Astrocyte (in vitro differentiated cells and primary cell): ENCODE measurements at regions not wholly inside any gene's neighbourhood (a gene's known extent, or its start where the extent isn't known, plus 50 kb on each side); places are given as distances from the start of the nearest gene placed in this dataset.

Experiments
- DNase-seq: peaks from one replicate; pipeline ENCODE4 v3.0.0-alpha.2; 2010; ENCODE audit warnings: low read depth
- FAIRE-seq: peaks from 2 replicates; lab custom pipeline; 2011; peaks lifted over from hg19 to GRCh38; lab: Jason Lieb, UNC
- H2AFZ ChIP-seq: 2 replicates; pipeline ENCODE4 v1.6.0; 2012; ENCODE audit warnings: low read depth, low read length, inconsistent platforms
- H3K27ac ChIP-seq: 2 replicates; pipeline ENCODE4 v1.5.1; 2011; ENCODE audit warnings: low read depth, low read length, inconsistent platforms
- H3K27me3 ChIP-seq: 2 replicates; pipeline ENCODE4 v1.6.0; 2011; ENCODE audit warnings: low read length, inconsistent platforms; ENCODE audit not compliant: insufficient read depth
- H3K36me3 ChIP-seq: 2 replicates; pipeline ENCODE4 v1.5.1; 2011; ENCODE audit warnings: low read length, inconsistent platforms; ENCODE audit not compliant: insufficient read depth
- H3K4me1 ChIP-seq: 2 replicates; pipeline ENCODE4 v1.5.1; 2011; ENCODE audit warnings: low read length, inconsistent platforms; ENCODE audit not compliant: insufficient read depth
- H3K4me2 ChIP-seq: 2 replicates; pipeline ENCODE4 v1.6.0; 2012; ENCODE audit warnings: low read length, inconsistent platforms
- H3K4me3 ChIP-seq: 2 replicates; pipeline ENCODE4 v1.5.1; 2011; ENCODE audit warnings: low read depth, mild to moderate bottlenecking, low read length, inconsistent platforms; ENCODE audit not compliant: insufficient read depth
- H3K79me2 ChIP-seq: 2 replicates; pipeline ENCODE4 v1.6.0; 2012; ENCODE audit warnings: mild to moderate bottlenecking, low read length, inconsistent platforms; ENCODE audit not compliant: insufficient read depth
- H3K9ac ChIP-seq: 2 replicates; pipeline ENCODE4 v1.6.0; 2012; ENCODE audit warnings: mild to moderate bottlenecking, low read length, inconsistent platforms
- H3K9me3 ChIP-seq: 2 replicates; pipeline ENCODE4 v1.5.1; 2012; ENCODE audit warnings: low read depth, mild to moderate bottlenecking, low read length, inconsistent platforms; ENCODE audit not compliant: insufficient read depth
- H4K20me1 ChIP-seq: 2 replicates; pipeline ENCODE4 v1.6.0; 2012; ENCODE audit warnings: low read length, inconsistent platforms; ENCODE audit not compliant: insufficient read depth
- H3K27ac Mint-ChIP-seq: one replicate; pipeline ENCODE4 v1.8.0; 2021; ENCODE audit warnings: mild to moderate bottlenecking, mixed read lengths; ENCODE audit not compliant: unreplicated experiment
- H3K27me3 Mint-ChIP-seq: one replicate; pipeline ENCODE4 v1.8.0; 2021; ENCODE audit warnings: low read depth, mixed read lengths; ENCODE audit not compliant: unreplicated experiment
- H3K36me3 Mint-ChIP-seq: one replicate; pipeline ENCODE4 v1.8.0; 2021; ENCODE audit warnings: low read depth, mixed read lengths; ENCODE audit not compliant: unreplicated experiment
- H3K4me1 Mint-ChIP-seq: one replicate; pipeline ENCODE4 v1.8.0; 2021; ENCODE audit warnings: low read depth, mixed read lengths; ENCODE audit not compliant: unreplicated experiment
- H3K4me3 Mint-ChIP-seq: one replicate; pipeline ENCODE4 v1.8.0; 2021; ENCODE audit warnings: mild to moderate bottlenecking, moderate library complexity, mixed read lengths; ENCODE audit not compliant: unreplicated experiment
- H3K9me3 Mint-ChIP-seq: one replicate; pipeline ENCODE4 v1.8.0; 2021; ENCODE audit warnings: mild to moderate bottlenecking, mixed read lengths; ENCODE audit not compliant: unreplicated experiment
- CTCF ChIP-seq: IDR thresholded peaks from 2 replicates; pipeline ENCODE4 v1.5.1; 2011; ENCODE audit warnings: low read depth, mild to moderate bottlenecking, inconsistent platforms, low read length, moderate library complexity; ENCODE audit not compliant: insufficient read depth
- EZH2 ChIP-seq: IDR thresholded peaks from 2 replicates; pipeline ENCODE4 v1.6.1; 2012; ENCODE audit warnings: mild to moderate bottlenecking, low read length, inconsistent platforms; ENCODE audit not compliant: insufficient read depth

- no peak overlapping the region for H3K9ac ChIP-seq
- Mint-ChIP-seq H3K9me3 (no peaks in the 10 kb centered on the region), H3K27me3 (peaks cover 3% of the 10 kb centered on the region), H3K4me1 (peaks cover 5% of the 10 kb centered on the region), H3K4me3 (no peak overlapping the region), H3K27ac (no peak overlapping the region), H3K36me3 (peaks cover 1% of the 10 kb centered on the region)
- no peak overlapping the region for H3K4me2 ChIP-seq
- FAIRE-seq (no peak), DNase-seq (no peak)
- no peaks in the 10 kb centered on the region for H3K4me1 ChIP-seq
- no peak overlapping the region for H3K4me3 ChIP-seq
- no peaks in the 10 kb centered on the region for H4K20me1 ChIP-seq
- H3K27ac ChIP-seq: no peak overlapping the region
- no peaks in the 10 kb centered on the region for H3K9me3 ChIP-seq
- H3K79me2 ChIP-seq: no peaks in the 10 kb centered on the region
- TF ChIP-seq CTCF (no peak), EZH2 (no peak)
- H3K27me3 ChIP-seq: no peaks in the 10 kb centered on the region
- no peak overlapping the region for H2AFZ ChIP-seq
- no peaks in the 10 kb centered on the region for H3K36me3 ChIP-seq
These were observed 51.8 kb upstream of the PNRC1 start for GRCh38 chr6:89028774-89029173.

- Mint-ChIP-seq H3K9me3 (no peaks in the 10 kb centered on the region), H3K36me3 (peaks cover 1% of the 10 kb centered on the region), H3K27ac (no peak overlapping the region), H3K4me3 (no peak overlapping the region), H3K4me1 (peaks cover 5% of the 10 kb centered on the region), H3K27me3 (peaks cover 3% of the 10 kb centered on the region)
- DNase-seq (no peak), FAIRE-seq (no peak)
- Histone ChIP-seq H3K4me2 (no peak overlapping the region), H3K4me3 (no peak overlapping the region), H3K79me2 (no peaks in the 10 kb centered on the region), H3K27me3 (no peaks in the 10 kb centered on the region), H3K9me3 (no peaks in the 10 kb centered on the region), H3K4me1 (no peaks in the 10 kb centered on the region), H2AFZ (no peak overlapping the region), H3K36me3 (no peaks in the 10 kb centered on the region), H4K20me1 (no peaks in the 10 kb centered on the region), H3K27ac (no peak overlapping the region), H3K9ac (no peak overlapping the region)
- TF ChIP-seq EZH2: no peak
- no peak for TF ChIP-seq CTCF
These were observed 52.8 kb upstream of the PNRC1 start for GRCh38 chr6:89027756-89028155.

- H3K36me3 ChIP-seq: no peaks in the 10 kb centered on the region
- peaks cover 3% of the 10 kb centered on the region for H3K27me3 Mint-ChIP-seq
These were observed 54.4 kb upstream of the PNRC1 start for GRCh38 chr6:89026151-89026550.

More at GRCh38 chr6:89026151-89026550, 54.4 kb upstream of the PNRC1 start:
- H3K4me1 ChIP-seq: no peaks in the 10 kb centered on the region
- no peaks in the 10 kb centered on the region for H4K20me1 ChIP-seq
- H3K4me3 ChIP-seq: no peak overlapping the region
- H2AFZ ChIP-seq: no peak overlapping the region
- H3K79me2 ChIP-seq: no peaks in the 10 kb centered on the region
- no peak overlapping the region for H3K4me2 ChIP-seq
- H3K9ac ChIP-seq: no peak overlapping the region
- no peak overlapping the region for H3K4me3 Mint-ChIP-seq
- peaks cover 1% of the 10 kb centered on the region for H3K36me3 Mint-ChIP-seq
- no peak overlapping the region for H3K27ac Mint-ChIP-seq
- TF ChIP-seq EZH2 (no peak), CTCF (no peak)
- no peak overlapping the region for H3K27ac ChIP-seq
- no peaks in the 10 kb centered on the region for H3K9me3 ChIP-seq
- DNase-seq: no peak
- no peaks in the 10 kb centered on the region for H3K27me3 ChIP-seq
- peaks cover 9% of the 10 kb centered on the region for H3K4me1 Mint-ChIP-seq
- H3K9me3 Mint-ChIP-seq: no peaks in the 10 kb centered on the region
- no peak for FAIRE-seq
